ENCODE measurements at regions not wholly inside any gene's neighbourhood (a gene's known extent, or its start where the extent isn't known, plus 50 kb on each side); places are given as distances from the start of the nearest gene placed in this dataset.

DNA sequence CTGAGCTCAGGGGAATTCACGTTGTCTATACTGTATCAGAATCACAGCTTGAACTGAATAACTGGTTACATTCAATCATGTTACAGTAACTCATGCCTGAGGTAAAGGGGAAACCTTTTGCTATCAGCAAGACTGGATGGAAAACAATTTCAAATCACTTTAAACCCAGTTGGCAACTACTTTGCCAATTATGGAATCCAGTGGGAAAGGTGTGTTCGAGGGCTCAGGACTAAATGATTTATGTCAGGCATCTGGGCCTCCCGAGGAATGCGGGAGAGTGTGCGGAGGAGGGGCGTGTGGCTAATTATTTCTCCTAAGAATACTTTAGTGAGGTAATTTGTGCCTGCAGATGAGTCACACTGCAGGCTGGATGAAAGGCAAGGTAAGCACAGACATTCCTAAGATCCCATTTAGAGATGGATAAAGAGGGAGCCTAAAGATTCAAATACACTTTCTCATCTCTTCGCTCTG, 100.1 kb downstream of the HRH4 start (continued):
- TF ChIP-seq, protein P1, sequence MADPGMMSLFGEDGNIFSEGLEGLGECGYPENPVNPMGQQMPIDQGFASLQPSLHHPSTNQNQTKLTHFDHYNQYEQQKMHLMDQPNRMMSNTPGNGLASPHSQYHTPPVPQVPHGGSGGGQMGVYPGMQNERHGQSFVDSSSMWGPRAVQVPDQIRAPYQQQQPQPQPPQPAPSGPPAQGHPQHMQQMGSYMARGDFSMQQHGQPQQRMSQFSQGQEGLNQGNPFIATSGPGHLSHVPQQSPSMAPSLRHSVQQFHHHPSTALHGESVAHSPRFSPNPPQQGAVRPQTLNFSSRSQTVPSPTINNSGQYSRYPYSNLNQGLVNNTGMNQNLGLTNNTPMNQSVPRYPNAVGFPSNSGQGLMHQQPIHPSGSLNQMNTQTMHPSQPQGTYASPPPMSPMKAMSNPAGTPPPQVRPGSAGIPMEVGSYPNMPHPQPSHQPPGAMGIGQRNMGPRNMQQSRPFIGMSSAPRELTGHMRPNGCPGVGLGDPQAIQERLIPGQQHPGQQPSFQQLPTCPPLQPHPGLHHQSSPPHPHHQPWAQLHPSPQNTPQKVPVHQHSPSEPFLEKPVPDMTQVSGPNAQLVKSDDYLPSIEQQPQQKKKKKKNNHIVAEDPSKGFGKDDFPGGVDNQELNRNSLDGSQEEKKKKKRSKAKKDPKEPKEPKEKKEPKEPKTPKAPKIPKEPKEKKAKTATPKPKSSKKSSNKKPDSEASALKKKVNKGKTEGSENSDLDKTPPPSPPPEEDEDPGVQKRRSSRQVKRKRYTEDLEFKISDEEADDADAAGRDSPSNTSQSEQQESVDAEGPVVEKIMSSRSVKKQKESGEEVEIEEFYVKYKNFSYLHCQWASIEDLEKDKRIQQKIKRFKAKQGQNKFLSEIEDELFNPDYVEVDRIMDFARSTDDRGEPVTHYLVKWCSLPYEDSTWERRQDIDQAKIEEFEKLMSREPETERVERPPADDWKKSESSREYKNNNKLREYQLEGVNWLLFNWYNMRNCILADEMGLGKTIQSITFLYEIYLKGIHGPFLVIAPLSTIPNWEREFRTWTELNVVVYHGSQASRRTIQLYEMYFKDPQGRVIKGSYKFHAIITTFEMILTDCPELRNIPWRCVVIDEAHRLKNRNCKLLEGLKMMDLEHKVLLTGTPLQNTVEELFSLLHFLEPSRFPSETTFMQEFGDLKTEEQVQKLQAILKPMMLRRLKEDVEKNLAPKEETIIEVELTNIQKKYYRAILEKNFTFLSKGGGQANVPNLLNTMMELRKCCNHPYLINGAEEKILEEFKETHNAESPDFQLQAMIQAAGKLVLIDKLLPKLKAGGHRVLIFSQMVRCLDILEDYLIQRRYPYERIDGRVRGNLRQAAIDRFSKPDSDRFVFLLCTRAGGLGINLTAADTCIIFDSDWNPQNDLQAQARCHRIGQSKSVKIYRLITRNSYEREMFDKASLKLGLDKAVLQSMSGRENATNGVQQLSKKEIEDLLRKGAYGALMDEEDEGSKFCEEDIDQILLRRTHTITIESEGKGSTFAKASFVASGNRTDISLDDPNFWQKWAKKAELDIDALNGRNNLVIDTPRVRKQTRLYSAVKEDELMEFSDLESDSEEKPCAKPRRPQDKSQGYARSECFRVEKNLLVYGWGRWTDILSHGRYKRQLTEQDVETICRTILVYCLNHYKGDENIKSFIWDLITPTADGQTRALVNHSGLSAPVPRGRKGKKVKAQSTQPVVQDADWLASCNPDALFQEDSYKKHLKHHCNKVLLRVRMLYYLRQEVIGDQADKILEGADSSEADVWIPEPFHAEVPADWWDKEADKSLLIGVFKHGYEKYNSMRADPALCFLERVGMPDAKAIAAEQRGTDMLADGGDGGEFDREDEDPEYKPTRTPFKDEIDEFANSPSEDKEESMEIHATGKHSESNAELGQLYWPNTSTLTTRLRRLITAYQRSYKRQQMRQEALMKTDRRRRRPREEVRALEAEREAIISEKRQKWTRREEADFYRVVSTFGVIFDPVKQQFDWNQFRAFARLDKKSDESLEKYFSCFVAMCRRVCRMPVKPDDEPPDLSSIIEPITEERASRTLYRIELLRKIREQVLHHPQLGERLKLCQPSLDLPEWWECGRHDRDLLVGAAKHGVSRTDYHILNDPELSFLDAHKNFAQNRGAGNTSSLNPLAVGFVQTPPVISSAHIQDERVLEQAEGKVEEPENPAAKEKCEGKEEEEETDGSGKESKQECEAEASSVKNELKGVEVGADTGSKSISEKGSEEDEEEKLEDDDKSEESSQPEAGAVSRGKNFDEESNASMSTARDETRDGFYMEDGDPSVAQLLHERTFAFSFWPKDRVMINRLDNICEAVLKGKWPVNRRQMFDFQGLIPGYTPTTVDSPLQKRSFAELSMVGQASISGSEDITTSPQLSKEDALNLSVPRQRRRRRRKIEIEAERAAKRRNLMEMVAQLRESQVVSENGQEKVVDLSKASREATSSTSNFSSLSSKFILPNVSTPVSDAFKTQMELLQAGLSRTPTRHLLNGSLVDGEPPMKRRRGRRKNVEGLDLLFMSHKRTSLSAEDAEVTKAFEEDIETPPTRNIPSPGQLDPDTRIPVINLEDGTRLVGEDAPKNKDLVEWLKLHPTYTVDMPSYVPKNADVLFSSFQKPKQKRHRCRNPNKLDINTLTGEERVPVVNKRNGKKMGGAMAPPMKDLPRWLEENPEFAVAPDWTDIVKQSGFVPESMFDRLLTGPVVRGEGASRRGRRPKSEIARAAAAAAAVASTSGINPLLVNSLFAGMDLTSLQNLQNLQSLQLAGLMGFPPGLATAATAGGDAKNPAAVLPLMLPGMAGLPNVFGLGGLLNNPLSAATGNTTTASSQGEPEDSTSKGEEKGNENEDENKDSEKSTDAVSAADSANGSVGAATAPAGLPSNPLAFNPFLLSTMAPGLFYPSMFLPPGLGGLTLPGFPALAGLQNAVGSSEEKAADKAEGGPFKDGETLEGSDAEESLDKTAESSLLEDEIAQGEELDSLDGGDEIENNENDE (IDR thresholded peaks at IDR 0.05; ENCODE audit: insufficient replicate concordance, low read length), result no peak
- TF ChIP-seq HDAC6 (IDR thresholded peaks at IDR 0.05; ENCODE audit: low read depth, low read length) (no peak), RBBP5 (IDR thresholded peaks at IDR 0.05; ENCODE audit: borderline replicate concordance, low read depth, low read length) (0 out of 2 replicates have a peak, but pooled peaks have one; percentile 48), ASH2L (IDR thresholded peaks at IDR 0.05; ENCODE audit: low read length) (peak; percentile 52), SP1 (IDR thresholded peaks at IDR 0.05; ENCODE audit: low read depth, low read length) (0 out of 2 replicates have a peak, but pooled peaks have one; percentile 37), FOSL1 (IDR thresholded peaks at IDR 0.05; ENCODE audit: insufficient read depth, low read depth, low read length) (no peak), CHD1 (IDR thresholded peaks at IDR 0.05; ENCODE audit: low read depth, low read length) (no peak), TEAD4 (IDR thresholded peaks at IDR 0.05; ENCODE audit: low read depth, low read length) (peak; percentile 79), TAF7 (optimal IDR thresholded peaks at IDR 0.05; ENCODE audit: borderline replicate concordance, low read depth, low read length) (no peak)
- TF ChIP-seq, protein P2, sequence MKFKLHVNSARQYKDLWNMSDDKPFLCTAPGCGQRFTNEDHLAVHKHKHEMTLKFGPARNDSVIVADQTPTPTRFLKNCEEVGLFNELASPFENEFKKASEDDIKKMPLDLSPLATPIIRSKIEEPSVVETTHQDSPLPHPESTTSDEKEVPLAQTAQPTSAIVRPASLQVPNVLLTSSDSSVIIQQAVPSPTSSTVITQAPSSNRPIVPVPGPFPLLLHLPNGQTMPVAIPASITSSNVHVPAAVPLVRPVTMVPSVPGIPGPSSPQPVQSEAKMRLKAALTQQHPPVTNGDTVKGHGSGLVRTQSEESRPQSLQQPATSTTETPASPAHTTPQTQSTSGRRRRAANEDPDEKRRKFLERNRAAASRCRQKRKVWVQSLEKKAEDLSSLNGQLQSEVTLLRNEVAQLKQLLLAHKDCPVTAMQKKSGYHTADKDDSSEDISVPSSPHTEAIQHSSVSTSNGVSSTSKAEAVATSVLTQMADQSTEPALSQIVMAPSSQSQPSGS (IDR thresholded peaks at IDR 0.05; ENCODE audit: low read length), result peak; percentile 42; the same call in 1 of the 2 replicates
